GM19372 (cell line): ENCODE measurements at regions not wholly inside any gene's neighbourhood (a gene's known extent, or its start where the extent isn't known, plus 50 kb on each side); places are given as distances from the start of the nearest gene placed in this dataset.

Experiments used
- ATAC-seq: cut with Tn5 transposase; IDR thresholded peaks from one replicate; pipeline ENCODE4 v1.9.1; 2021; ENCODE audit warnings: mild to moderate bottlenecking, low read depth, moderate library complexity; ENCODE audit not compliant: unreplicated experiment

- ATAC-seq: no peak
These were observed 170.7 kb upstream of the EEA1 start for GRCh38 chr12:93099792-93100191.

- no peak for ATAC-seq
These were observed 171.5 kb upstream of the EEA1 start for GRCh38 chr12:93100610-93101009.

- no peak for ATAC-seq
These were observed 172.3 kb upstream of the EEA1 start for GRCh38 chr12:93101367-93101766.

GRCh38 chr12:93102312-93102711, 173.2 kb upstream of the EEA1 start:
- no peak for ATAC-seq

GRCh38 chr12:93102744-93103143, 173.6 kb upstream of the EEA1 start:
- no peak for ATAC-seq

GRCh38 chr12:93103154-93103553, 174.1 kb upstream of the EEA1 start:
- ATAC-seq: no peak

GRCh38 chr12:93104535-93104934, 175.4 kb upstream of the EEA1 start:
- ATAC-seq: no peak

GRCh38 chr12:93106910-93107309, 177.8 kb upstream of the EEA1 start:
- no peak for ATAC-seq

- ATAC-seq: no peak
These were observed 178.6 kb upstream of the EEA1 start for GRCh38 chr12:93107514-93108312.

- ATAC-seq: no peak
These were observed 179.9 kb upstream of the EEA1 start for GRCh38 chr12:93108985-93109384.

- ATAC-seq: no peak
These were observed 180.6 kb upstream of the EEA1 start for GRCh38 chr12:93109551-93110203.

- ATAC-seq: no peak
These were observed 182.7 kb upstream of the EEA1 start for GRCh38 chr12:93111773-93112172.

- no peak for ATAC-seq
These were observed 184.4 kb upstream of the EEA1 start for GRCh38 chr12:93113317-93114006.

GRCh38 chr12:93115198-93115601, 186.1 kb upstream of the EEA1 start:
- no peak for ATAC-seq

GRCh38 chr12:93115646-93116045, 186.6 kb upstream of the EEA1 start:
- no peak for ATAC-seq

GRCh38 chr12:93116632-93117031, 187.5 kb upstream of the EEA1 start:
- ATAC-seq: no peak

GRCh38 chr12:93121729-93122488, 192.8 kb upstream of the EEA1 start:
- no peak for ATAC-seq

- no peak for ATAC-seq
These were observed 193.5 kb upstream of the EEA1 start for GRCh38 chr12:93122569-93123091.

GRCh38 chr12:93125126-93125525, 196.0 kb upstream of the EEA1 start:
- ATAC-seq: no peak

GRCh38 chr12:93126069-93126474, 197.0 kb upstream of the EEA1 start:
- no peak for ATAC-seq
